Colonic mucosa (tissue), 4 donors: ENCODE measurements at regions not wholly inside any gene's neighbourhood (a gene's known extent, or its start where the extent isn't known, plus 50 kb on each side); places are given as distances from the start of the nearest gene placed in this dataset.

Experiments
- DNase-seq: peaks from one replicate; pipeline ENCODE4 v3.0.0-alpha.2; 2020
- H3K27ac ChIP-seq: fragments of 200-600 bp; one replicate; pipeline ENCODE4 v1.8.0; 2021
- H3K27me3 ChIP-seq: fragments of 200-600 bp; one replicate; pipeline ENCODE4 v1.8.0; 2021
- H3K36me3 ChIP-seq: fragments of 200-600 bp; one replicate; pipeline ENCODE4 v1.8.0; 2021
- H3K4me1 ChIP-seq: fragments of 200-600 bp; one replicate; pipeline ENCODE4 v1.8.0; 2021; ENCODE audit warnings: mild to moderate bottlenecking
- H3K4me3 ChIP-seq: fragments of 200-600 bp; one replicate; pipeline ENCODE4 v1.8.0; 2021
- H3K9ac ChIP-seq, 2 donors: one replicate each; pipeline ENCODE4 v1.7.0; 2013; ENCODE audit warnings: control low read depth in 2 of 2, low read depth in 2 of 2, low read length in 2 of 2
- H3K9me3 ChIP-seq: fragments of 200-600 bp; one replicate; pipeline ENCODE4 v1.8.0; 2021
- CTCF ChIP-seq: fragments of 200-600 bp; IDR thresholded peaks from one replicate; pipeline ENCODE4 v1.8.0; 2022; ENCODE audit warnings: antibody characterized with exemption, mild to moderate bottlenecking
- intact Hi-C: fragments of 100-400 bp; cut with DNase I; formaldehyde crosslinking; loops from one replicate; pipeline ENCODE4 v1.14.1; 2022
- donor health status: healthy.
- donor health status: DM: no; HTN: no; CAD: no.
- donor health status: DM: no; HTN: no; CAD: no.

GRCh38 chr2:5433855-5434254 lies 258.3 kb upstream of the SOX11 start:
- intact Hi-C loops: no loop called here
- Histone ChIP-seq H3K9ac (no peak overlapping the region), H3K9me3 (no peaks in the 10 kb centered on the region), H3K4me3 (no peak overlapping the region), H3K27me3 (no peaks in the 10 kb centered on the region), H3K4me1 (no peaks in the 10 kb centered on the region), H3K27ac (no peak overlapping the region), H3K36me3 (no peaks in the 10 kb centered on the region)
- no peak for TF ChIP-seq CTCF
- no peak for DNase-seq

GRCh38 chr2:5437375-5437774 lies 254.8 kb upstream of the SOX11 start:
- no peak for DNase-seq
- no peak overlapping the region for H3K27ac ChIP-seq
- no peaks in the 10 kb centered on the region for H3K4me1 ChIP-seq
- H3K9me3 ChIP-seq: no peaks in the 10 kb centered on the region
- H3K9ac ChIP-seq: no peak overlapping the region
- H3K27me3 ChIP-seq: no peaks in the 10 kb centered on the region
- no peaks in the 10 kb centered on the region for H3K36me3 ChIP-seq
- no peak overlapping the region for H3K4me3 ChIP-seq
- intact Hi-C loops: no loop called here
- no peak for TF ChIP-seq CTCF

GRCh38 chr2:5440174-5440573 lies 252.0 kb upstream of the SOX11 start:
- Histone ChIP-seq H3K4me3 (no peak overlapping the region), H3K9ac (no peak overlapping the region), H3K4me1 (no peaks in the 10 kb centered on the region), H3K27ac (no peak overlapping the region), H3K9me3 (no peaks in the 10 kb centered on the region), H3K27me3 (no peaks in the 10 kb centered on the region), H3K36me3 (no peaks in the 10 kb centered on the region)
- TF ChIP-seq CTCF: no peak
- DNase-seq: no peak
- intact Hi-C loops: no loop called here

- no peak for DNase-seq
- no peak for TF ChIP-seq CTCF
- Histone ChIP-seq H3K9me3 (no peaks in the 10 kb centered on the region), H3K4me3 (no peak overlapping the region), H3K27me3 (no peaks in the 10 kb centered on the region), H3K36me3 (no peaks in the 10 kb centered on the region), H3K9ac (no peak overlapping the region), H3K27ac (no peak overlapping the region), H3K4me1 (no peaks in the 10 kb centered on the region)
- intact Hi-C loops: no loop called here
Measured at GRCh38 chr2:5442736-5443135, 249.4 kb upstream of the SOX11 start.

GRCh38 chr2:5444168-5444567 lies 248.0 kb upstream of the SOX11 start:
- H3K9ac ChIP-seq: no peak overlapping the region
- no peaks in the 10 kb centered on the region for H3K36me3 ChIP-seq
- H3K27ac ChIP-seq: no peak overlapping the region
- H3K27me3 ChIP-seq: no peaks in the 10 kb centered on the region
- intact Hi-C loops: no loop called here
- no peak for DNase-seq
- no peaks in the 10 kb centered on the region for H3K9me3 ChIP-seq
- H3K4me1 ChIP-seq: no peaks in the 10 kb centered on the region
- no peak for TF ChIP-seq CTCF
- no peak overlapping the region for H3K4me3 ChIP-seq

- Histone ChIP-seq H3K4me1 (no peaks in the 10 kb centered on the region), H3K27me3 (no peaks in the 10 kb centered on the region), H3K27ac (no peak overlapping the region), H3K9ac (no peak overlapping the region), H3K4me3 (no peak overlapping the region), H3K9me3 (no peaks in the 10 kb centered on the region), H3K36me3 (no peaks in the 10 kb centered on the region)
- DNase-seq: no peak
- no peak for TF ChIP-seq CTCF
- intact Hi-C loops: no loop called here
Measured at GRCh38 chr2:5444854-5445253, 247.3 kb upstream of the SOX11 start.
